CD14-positive monocyte (primary cell): ENCODE measurements at regions not wholly inside any gene's neighbourhood (a gene's known extent, or its start where the extent isn't known, plus 50 kb on each side); places are given as distances from the start of the nearest gene placed in this dataset.
A peak's percentile ranks its signal among the peaks of the same experiment; 100 is the strongest.

Source experiments
- DNase-seq, 3 donors: peaks; one replicate each; pipeline ENCODE4 v3.0.0-alpha.2; 2011 to 2022
- H2AFZ ChIP-seq: 2 replicates; pipeline ENCODE4 v1.6.0; 2012; ENCODE audit warnings: mild to moderate bottlenecking, low read depth, low read length, inconsistent platforms; ENCODE audit not compliant: insufficient read depth, poor library complexity, severe bottlenecking
- H3K27ac ChIP-seq, 2 donors: 1 replicate in 1 of 2; 2 replicates in 1 of 2; pipeline ENCODE4 v1.5.1; 2012 to 2013; ENCODE audit warnings: low read length in 2 of 2, control low read depth in 1 of 2, inconsistent platforms in 1 of 2, low read depth in 1 of 2, mild to moderate bottlenecking in 1 of 2
- H3K27me3 ChIP-seq, 2 donors: one replicate each; pipeline versions ENCODE4 v1.6.0 to v1.6.1; 2011 to 2013; ENCODE audit warnings: low read length in 2 of 2; ENCODE audit not compliant: control insufficient read depth in 2 of 2, insufficient read depth in 2 of 2
- H3K36me3 ChIP-seq, 2 donors: replicated peaks in 1 of 2; 1 replicate in 1 of 2; 2 replicates in 1 of 2; pipeline versions ENCODE4 v1.5.1 to v1.6.1; 2012 to 2013; ENCODE audit warnings: low read length in 2 of 2, control low read depth in 1 of 2, inconsistent platforms in 1 of 2, mild to moderate bottlenecking in 1 of 2; ENCODE audit not compliant: insufficient read depth in 2 of 2, control insufficient read depth in 1 of 2
- H3K4me1 ChIP-seq, 2 donors: 1 replicate in 1 of 2; 2 replicates in 1 of 2; pipeline versions ENCODE4 v1.5.1 to v1.6.1; 2012 to 2013; ENCODE audit warnings: low read length in 2 of 2, control low read depth in 1 of 2, inconsistent platforms in 1 of 2, mild to moderate bottlenecking in 1 of 2, moderate library complexity in 1 of 2; ENCODE audit not compliant: insufficient read depth in 2 of 2, control insufficient read depth in 1 of 2
- H3K4me2 ChIP-seq: replicated peaks from 2 replicates; pipeline ENCODE3; 2012; ENCODE audit warnings: low read length, moderate library complexity, mild to moderate bottlenecking; ENCODE audit not compliant: poor library complexity, severe bottlenecking; ENCODE audit errors: extremely low read depth
- H3K4me3 ChIP-seq, 3 experiments: fragments of 200-600 bp in 1 of 3; sonication (generic) in 1 of 3; replicated peaks in 1 of 3; 1 replicate in 2 of 3; 2 replicates in 1 of 3; pipeline ENCODE4 v1.5.1; 2011 to 2013; ENCODE audit warnings: low read length in 3 of 3, mild to moderate bottlenecking in 3 of 3, control low read depth in 2 of 3, low read depth in 2 of 3, inconsistent platforms in 1 of 3, moderate library complexity in 1 of 3
- H3K79me2 ChIP-seq: 2 replicates; pipeline ENCODE4 v1.6.0; 2012; ENCODE audit warnings: mild to moderate bottlenecking, control low read depth, inconsistent platforms, low read length, moderate library complexity; ENCODE audit not compliant: insufficient read depth
- H3K9ac ChIP-seq: 2 replicates; pipeline ENCODE4 v1.6.0; 2017; ENCODE audit warnings: low read length, mild to moderate bottlenecking; ENCODE audit not compliant: insufficient read depth, poor library complexity, severe bottlenecking
- H3K9me3 ChIP-seq, 2 donors: replicated peaks in 1 of 2; 1 replicate in 1 of 2; 2 replicates in 1 of 2; pipeline versions ENCODE4 v1.5.1 to v1.6.1; 2012 to 2013; ENCODE audit warnings: low read length in 2 of 2, control low read depth in 1 of 2; ENCODE audit not compliant: control insufficient read depth in 1 of 2, insufficient read depth in 1 of 2
- H4K20me1 ChIP-seq: 2 replicates; pipeline ENCODE4 v1.6.0; 2012; ENCODE audit warnings: mild to moderate bottlenecking, low read length, control low read depth, moderate library complexity; ENCODE audit not compliant: insufficient read depth
- H3K27ac Mint-ChIP-seq, 7 donors: one replicate each; pipeline ENCODE4 v1.8.0; 2020; ENCODE audit warnings: mild to moderate bottlenecking in 7 of 7, mixed read lengths in 7 of 7, moderate library complexity in 6 of 7, inconsistent platforms in 2 of 7
- H3K27me3 Mint-ChIP-seq, 3 donors: one replicate each; pipeline ENCODE4 v1.8.0; 2021 to 2022; ENCODE audit warnings: low read depth in 3 of 3, mild to moderate bottlenecking in 3 of 3, mixed read lengths in 3 of 3, moderate library complexity in 3 of 3, inconsistent platforms in 1 of 3
- H3K36me3 Mint-ChIP-seq, 2 donors: one replicate each; pipeline ENCODE4 v1.8.0; 2020; ENCODE audit warnings: mixed read lengths in 2 of 2, inconsistent platforms in 1 of 2, mild to moderate bottlenecking in 1 of 2
- H3K4me1 Mint-ChIP-seq: one replicate; pipeline ENCODE4 v1.8.0; 2020; ENCODE audit warnings: mild to moderate bottlenecking, mixed read lengths
- H3K4me3 Mint-ChIP-seq, 2 donors: one replicate each; pipeline ENCODE4 v1.8.0; 2020; ENCODE audit warnings: mild to moderate bottlenecking in 2 of 2, mixed read lengths in 2 of 2, moderate library complexity in 1 of 2
- H3K9me3 Mint-ChIP-seq, 7 donors: one replicate each; pipeline ENCODE4 v1.8.0; 2020 to 2022; ENCODE audit warnings: mixed read lengths in 7 of 7, mild to moderate bottlenecking in 6 of 7, moderate library complexity in 6 of 7, inconsistent platforms in 2 of 7
- CTCF ChIP-seq: fragments of 200-600 bp; IDR thresholded peaks from one replicate; pipeline ENCODE4 v1.8.0; 2022; ENCODE audit warnings: antibody characterized with exemption, mild to moderate bottlenecking
- WGBS: methylation state at CpG from one replicate; pipeline ENCODE4 v1.1.5; 2013; ENCODE audit warnings: missing lambda C conversion rate; ENCODE audit not compliant: insufficient coverage; 5-methylcytosine and 5-hydroxymethylcytosine counted together
- intact Hi-C, 2 donors: fragments of 100-400 bp; cut with micrococcal nuclease; formaldehyde crosslinking; loops; one replicate each; pipeline versions ENCODE4 v1.15.0 to v1.15.1; 2023

GRCh38 chr10:4265964-4266363 is 481.0 kb upstream of the KLF6 start:
- Histone ChIP-seq H3K27ac (no peak overlapping the region), H3K9me3 (no peaks in the 10 kb centered on the region), H3K79me2 (no peaks in the 10 kb centered on the region), H3K36me3 (no peaks in the 10 kb centered on the region), H3K9ac (no peak overlapping the region), H3K4me2 (no peak overlapping the region), H3K27me3 (no peaks in the 10 kb centered on the region), H3K4me3 (no peak overlapping the region), H3K4me1 (peaks cover 25% of the 10 kb centered on the region in 2 donors), H4K20me1 (no peaks in the 10 kb centered on the region), H2AFZ (no peak overlapping the region)
- peak overlapping the region in 3 of 7 donors; percentile 14 to 70 (median 15) for H3K27ac Mint-ChIP-seq
- no peak overlapping the region for H3K4me3 Mint-ChIP-seq
- DNase-seq, result no peak
- H3K9me3 Mint-ChIP-seq, result peaks cover 0 to 5% (median 0%) of the 10 kb centered on the region in 7 donors
- TF ChIP-seq CTCF, result no peak
- WGBS, result 60% methylated on average over 1 of the region's 3 CpGs
- H3K4me1 Mint-ChIP-seq, result peaks cover 26% of the 10 kb centered on the region
- intact Hi-C loops, result no loop called here
- no peaks in the 10 kb centered on the region for H3K36me3 Mint-ChIP-seq
- H3K27me3 Mint-ChIP-seq, result peaks cover 0 to 4% (median 2%) of the 10 kb centered on the region in 3 donors

- Mint-ChIP-seq H3K27me3 (peaks cover 0 to 4% (median 2%) of the 10 kb centered on the region in 3 donors), H3K9me3 (peaks cover 0 to 5% (median 0%) of the 10 kb centered on the region in 7 donors), H3K4me3 (no peak overlapping the region), H3K36me3 (no peaks in the 10 kb centered on the region), H3K27ac (no peak overlapping the region), H3K4me1 (peaks cover 19% of the 10 kb centered on the region)
- no peak for TF ChIP-seq CTCF
- no peaks in the 10 kb centered on the region for H4K20me1 ChIP-seq
- H3K79me2 ChIP-seq, result no peaks in the 10 kb centered on the region
- no peak for DNase-seq
- H3K36me3 ChIP-seq, result no peaks in the 10 kb centered on the region
- H3K27me3 ChIP-seq, result no peaks in the 10 kb centered on the region
- H3K4me3 ChIP-seq, result no peak overlapping the region
- intact Hi-C loops, result no loop called here
- H3K4me1 ChIP-seq, result peaks cover 18 to 20% of the 10 kb centered on the region in 2 donors
- H3K9me3 ChIP-seq, result no peaks in the 10 kb centered on the region
- H3K27ac ChIP-seq, result no peak overlapping the region
- H3K4me2 ChIP-seq, result no peak overlapping the region
- H3K9ac ChIP-seq, result no peak overlapping the region
- WGBS, result 100% methylated on average over 4 of the region's 8 CpGs
- peak overlapping the region; percentile 7 for H2AFZ ChIP-seq
Observed at GRCh38 chr10:4264209-4264865, 479.3 kb upstream of the KLF6 start.
